ENCODE measurements at regions not wholly inside any gene's neighbourhood (a gene's known extent, or its start where the extent isn't known, plus 50 kb on each side); places are given as distances from the start of the nearest gene placed in this dataset.

- no peak for DNase-seq
These were observed 182.7 kb upstream of the KCNN2 start for GRCh38 chr5:114179134-114179533.

GRCh38 chr5:114184006-114184405 is 177.9 kb upstream of the KCNN2 start:
- DNase-seq: no peak

GRCh38 chr5:114185274-114185673 is 176.6 kb upstream of the KCNN2 start:
- DNase-seq: no peak

- no peak for DNase-seq
These were observed 170.4 kb upstream of the KCNN2 start for GRCh38 chr5:114191441-114191840.

- no peak for DNase-seq
These were observed 169.8 kb upstream of the KCNN2 start for GRCh38 chr5:114192108-114192507.

- no peak for DNase-seq
These were observed 160.5 kb upstream of the KCNN2 start for GRCh38 chr5:114201332-114201731.

GRCh38 chr5:114204923-114205322 is 156.9 kb upstream of the KCNN2 start:
- no peak for DNase-seq

- DNase-seq: no peak
These were observed 155.2 kb upstream of the KCNN2 start for GRCh38 chr5:114206640-114207039.

- no peak for DNase-seq
These were observed 154.3 kb upstream of the KCNN2 start for GRCh38 chr5:114207615-114208014.

- no peak for DNase-seq
These were observed 153.8 kb upstream of the KCNN2 start for GRCh38 chr5:114208120-114208519.

- no peak for DNase-seq
These were observed 153.3 kb upstream of the KCNN2 start for GRCh38 chr5:114208588-114208987.

GRCh38 chr5:114210662-114211061 is 151.2 kb upstream of the KCNN2 start:
- DNase-seq: no peak

GRCh38 chr5:114221807-114222206 is 140.1 kb upstream of the KCNN2 start:
- DNase-seq: no peak

GRCh38 chr5:114223866-114224265 is 138.0 kb upstream of the KCNN2 start:
- DNase-seq: no peak

- no peak for DNase-seq
These were observed 124.1 kb upstream of the KCNN2 start for GRCh38 chr5:114237766-114238165.

GRCh38 chr5:114238771-114239313 is 123.0 kb upstream of the KCNN2 start:
- DNase-seq: no peak

- DNase-seq: no peak
These were observed 118.4 kb upstream of the KCNN2 start for GRCh38 chr5:114243281-114243971.

- no peak for DNase-seq
These were observed 117.9 kb upstream of the KCNN2 start for GRCh38 chr5:114243972-114244317.

GRCh38 chr5:114249823-114250222 is 112.0 kb upstream of the KCNN2 start:
- no peak for DNase-seq

- DNase-seq: no peak
These were observed 111.3 kb upstream of the KCNN2 start for GRCh38 chr5:114250536-114250935.

- DNase-seq: no peak
These were observed 109.6 kb upstream of the KCNN2 start for GRCh38 chr5:114252226-114252625.

- no peak for DNase-seq
These were observed 106.6 kb upstream of the KCNN2 start for GRCh38 chr5:114255260-114255659.

- no peak for DNase-seq
These were observed 99.9 kb upstream of the KCNN2 start for GRCh38 chr5:114261989-114262388.

GRCh38 chr5:114265432-114266060 is 96.3 kb upstream of the KCNN2 start:
- no peak for DNase-seq

- no peak for DNase-seq
These were observed 95.5 kb upstream of the KCNN2 start for GRCh38 chr5:114266374-114266773.
